Loucy (cell line): ENCODE measurements at regions not wholly inside any gene's neighbourhood (a gene's known extent, or its start where the extent isn't known, plus 50 kb on each side); places are given as distances from the start of the nearest gene placed in this dataset.

Source experiments
- EZH2phosphoT487 ChIP-seq: fragments of 200-600 bp; IDR thresholded peaks from 2 replicates; pipeline ENCODE4 v1.6.1; 2018; ENCODE audit warnings: antibody characterized with exemption, mild to moderate bottlenecking, moderate library complexity, borderline replicate concordance
- TF ChIP-seq, protein P1 (sequence below): fragments of 200-600 bp; sonication (generic); conservative IDR thresholded peaks from 2 replicates; pipeline ENCODE4 v1.5.1; 2014; ENCODE audit warnings: mild to moderate bottlenecking, antibody characterized with exemption, low read length

- TF ChIP-seq, protein P1, sequence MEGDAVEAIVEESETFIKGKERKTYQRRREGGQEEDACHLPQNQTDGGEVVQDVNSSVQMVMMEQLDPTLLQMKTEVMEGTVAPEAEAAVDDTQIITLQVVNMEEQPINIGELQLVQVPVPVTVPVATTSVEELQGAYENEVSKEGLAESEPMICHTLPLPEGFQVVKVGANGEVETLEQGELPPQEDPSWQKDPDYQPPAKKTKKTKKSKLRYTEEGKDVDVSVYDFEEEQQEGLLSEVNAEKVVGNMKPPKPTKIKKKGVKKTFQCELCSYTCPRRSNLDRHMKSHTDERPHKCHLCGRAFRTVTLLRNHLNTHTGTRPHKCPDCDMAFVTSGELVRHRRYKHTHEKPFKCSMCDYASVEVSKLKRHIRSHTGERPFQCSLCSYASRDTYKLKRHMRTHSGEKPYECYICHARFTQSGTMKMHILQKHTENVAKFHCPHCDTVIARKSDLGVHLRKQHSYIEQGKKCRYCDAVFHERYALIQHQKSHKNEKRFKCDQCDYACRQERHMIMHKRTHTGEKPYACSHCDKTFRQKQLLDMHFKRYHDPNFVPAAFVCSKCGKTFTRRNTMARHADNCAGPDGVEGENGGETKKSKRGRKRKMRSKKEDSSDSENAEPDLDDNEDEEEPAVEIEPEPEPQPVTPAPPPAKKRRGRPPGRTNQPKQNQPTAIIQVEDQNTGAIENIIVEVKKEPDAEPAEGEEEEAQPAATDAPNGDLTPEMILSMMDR, result 0 out of 2 replicates have a peak, but pooled peaks have one; percentile 10
- no peak for TF ChIP-seq EZH2phosphoT487
Observed at GRCh38 chr2:108069515-108070310, 83.4 kb downstream of the SLC5A7 start.
